Activated B cell treated with CpG ODN at 0.5 μM for 24 hours (primary cell): ENCODE measurements at regions not wholly inside any gene's neighbourhood (a gene's known extent, or its start where the extent isn't known, plus 50 kb on each side); places are given as distances from the start of the nearest gene placed in this dataset.
"Not testable (repeated sequence)": the region's sequence is repeated elsewhere in the genome, so short reads cannot be mapped to it uniquely, and the experiment has no call there.

Experiments used
- ATAC-seq: fragments of 200-7000 bp; cut with Tn5 transposase; one replicate; pipeline ENCODE4 v1.10.0; 2021; ENCODE audit warnings: low read depth, mild to moderate bottlenecking, moderate library complexity
- CTCF ChIA-PET: fragments of 350-600 bp; sonication (Branson Sonifier 250); formaldehyde crosslinking; loops from one replicate; lab custom pipeline; 2021; ENCODE audit warnings: antibody characterized with exemption; lab: Charles Lee
- POLR2A ChIA-PET: fragments of 350-600 bp; sonication (Branson Sonifier 250); formaldehyde crosslinking; loops from one replicate; lab custom pipeline; 2021; ENCODE audit warnings: antibody characterized with exemption; lab: Charles Lee
- DNase-seq: peaks from one replicate; pipeline ENCODE4 v3.0.0; 2022
- H3K27ac Mint-ChIP-seq: one replicate; pipeline ENCODE4 v1.8.0; 2020; ENCODE audit warnings: mixed read lengths
- H3K27me3 Mint-ChIP-seq: one replicate; pipeline ENCODE4 v1.8.0; 2021; ENCODE audit warnings: mixed read lengths
- H3K36me3 Mint-ChIP-seq: one replicate; pipeline ENCODE4 v1.8.0; 2021; ENCODE audit warnings: low read depth, mixed read lengths
- H3K4me1 Mint-ChIP-seq: one replicate; pipeline ENCODE4 v1.8.0; 2021; ENCODE audit warnings: mixed read lengths
- H3K4me3 Mint-ChIP-seq: one replicate; pipeline ENCODE4 v1.8.0; 2020; ENCODE audit warnings: mild to moderate bottlenecking, mixed read lengths
- H3K9me3 Mint-ChIP-seq: one replicate; pipeline ENCODE4 v1.8.0; 2020; ENCODE audit warnings: mixed read lengths
- CTCF ChIP-seq: fragments of 200-600 bp; IDR thresholded peaks from one replicate; pipeline ENCODE4 v1.8.0; 2022; ENCODE audit warnings: antibody characterized with exemption, mild to moderate bottlenecking
- intact Hi-C: fragments of 100-400 bp; cut with micrococcal nuclease; formaldehyde crosslinking; loops from one replicate; pipeline ENCODE4 v1.15.1; 2024

- no peak for TF ChIP-seq CTCF
- ATAC-seq (no peak), DNase-seq (no peak)
- ChIA-PET POLR2A (no interaction called here), CTCF (no interaction called here)
- H3K36me3 Mint-ChIP-seq = no peaks in the 10 kb centered on the region
- no peaks in the 10 kb centered on the region for H3K27me3 Mint-ChIP-seq
- intact Hi-C loops = no loop called here
- no peak overlapping the region for H3K27ac Mint-ChIP-seq
- no peaks in the 10 kb centered on the region for H3K4me1 Mint-ChIP-seq
- H3K4me3 Mint-ChIP-seq = no peak overlapping the region
- peaks cover 5% of the 10 kb centered on the region for H3K9me3 Mint-ChIP-seq
These were observed 385.8 kb upstream of the SMIM30 start for GRCh38 chr7:113504142-113504541.

GRCh38 chr7:113496586-113496985, 378.2 kb upstream of the SMIM30 start:
- H3K27ac Mint-ChIP-seq, DNase-seq, intact Hi-C loops, H3K27me3 Mint-ChIP-seq, POLR2A ChIA-PET, H3K4me1 Mint-ChIP-seq, H3K9me3 Mint-ChIP-seq, H3K36me3 Mint-ChIP-seq, ATAC-seq, CTCF ChIA-PET, H3K4me3 Mint-ChIP-seq: not testable (repeated sequence)

GRCh38 chr7:113494797-113495566, 376.6 kb upstream of the SMIM30 start:
- POLR2A ChIA-PET, H3K9me3 Mint-ChIP-seq, ATAC-seq, intact Hi-C loops, H3K4me1 Mint-ChIP-seq, DNase-seq, CTCF ChIA-PET, H3K4me3 Mint-ChIP-seq, H3K27ac Mint-ChIP-seq, H3K36me3 Mint-ChIP-seq, H3K27me3 Mint-ChIP-seq: not testable (repeated sequence)

- ATAC-seq (no peak), DNase-seq (no peak)
- ChIA-PET POLR2A (no interaction called here), CTCF (no interaction called here)
- Mint-ChIP-seq H3K36me3 (no peaks in the 10 kb centered on the region), H3K9me3 (peaks cover 4% of the 10 kb centered on the region), H3K4me1 (no peaks in the 10 kb centered on the region), H3K27ac (no peak overlapping the region), H3K27me3 (no peaks in the 10 kb centered on the region), H3K4me3 (no peak overlapping the region)
- no peak for TF ChIP-seq CTCF
- intact Hi-C loops = no loop called here
These were observed 373.0 kb upstream of the SMIM30 start for GRCh38 chr7:113491305-113491704.

- Mint-ChIP-seq H3K9me3 (peaks cover 10% of the 10 kb centered on the region), H3K4me3 (no peak overlapping the region), H3K36me3 (no peaks in the 10 kb centered on the region), H3K4me1 (no peaks in the 10 kb centered on the region), H3K27me3 (no peaks in the 10 kb centered on the region), H3K27ac (no peak overlapping the region)
- no peak for DNase-seq
- ChIA-PET POLR2A (no interaction called here), CTCF (no interaction called here)
- TF ChIP-seq CTCF = no peak
- no peak for ATAC-seq
- intact Hi-C loops = no loop called here
These were observed 369.8 kb upstream of the SMIM30 start for GRCh38 chr7:113487925-113488731.

- H3K27ac Mint-ChIP-seq = no peak overlapping the region
- ATAC-seq (no peak), DNase-seq (no peak)
- H3K9me3 Mint-ChIP-seq = peaks cover 13% of the 10 kb centered on the region
- no peak overlapping the region for H3K4me3 Mint-ChIP-seq
- intact Hi-C loops = no loop called here
- H3K36me3 Mint-ChIP-seq = no peaks in the 10 kb centered on the region
- no peak for TF ChIP-seq CTCF
- H3K4me1 Mint-ChIP-seq = no peaks in the 10 kb centered on the region
- CTCF ChIA-PET = no interaction called here
- POLR2A ChIA-PET = no interaction called here
- H3K27me3 Mint-ChIP-seq = no peaks in the 10 kb centered on the region
These were observed 368.2 kb upstream of the SMIM30 start for GRCh38 chr7:113486548-113486947.
